GM21723 (cell line): ENCODE measurements at regions not wholly inside any gene's neighbourhood (a gene's known extent, or its start where the extent isn't known, plus 50 kb on each side); places are given as distances from the start of the nearest gene placed in this dataset.
A peak's percentile ranks its signal among the peaks of the same experiment; 100 is the strongest.
"Not testable (repeated sequence)": the region's sequence is repeated elsewhere in the genome, so short reads cannot be mapped to it uniquely, and the experiment has no call there.

Source experiments
- ATAC-seq: cut with Tn5 transposase; IDR thresholded peaks from one replicate; pipeline ENCODE4 v1.9.1; 2021; ENCODE audit warnings: mild to moderate bottlenecking, moderate library complexity; ENCODE audit not compliant: unreplicated experiment

- no peak for ATAC-seq
Observed at GRCh38 chr5:123709422-123709821, 197.4 kb downstream of the CSNK1G3 start.

GRCh38 chr5:123708074-123708806 is 196.3 kb downstream of the CSNK1G3 start:
- no peak for ATAC-seq

GRCh38 chr5:123706531-123706930 is 194.6 kb downstream of the CSNK1G3 start:
- no peak for ATAC-seq

GRCh38 chr5:123705741-123706140 is 193.8 kb downstream of the CSNK1G3 start:
- ATAC-seq = no peak

GRCh38 chr5:123701511-123702200 is 189.7 kb downstream of the CSNK1G3 start:
- no peak for ATAC-seq

GRCh38 chr5:123700624-123701287 is 188.8 kb downstream of the CSNK1G3 start:
- no peak for ATAC-seq

- no peak for ATAC-seq
Observed at GRCh38 chr5:123699571-123699970, 187.6 kb downstream of the CSNK1G3 start.

- ATAC-seq = not testable (repeated sequence)
Observed at GRCh38 chr5:123698937-123699336, 187.0 kb downstream of the CSNK1G3 start.

GRCh38 chr5:123696921-123697341 is 185.0 kb downstream of the CSNK1G3 start:
- no peak for ATAC-seq

- ATAC-seq = no peak
Observed at GRCh38 chr5:123690821-123691220, 178.8 kb downstream of the CSNK1G3 start.

GRCh38 chr5:123681061-123681460 is 169.1 kb downstream of the CSNK1G3 start:
- no peak for ATAC-seq

GRCh38 chr5:123673107-123673506 is 161.1 kb downstream of the CSNK1G3 start:
- ATAC-seq = no peak

GRCh38 chr5:123671711-123672456 is 159.9 kb downstream of the CSNK1G3 start:
- ATAC-seq = no peak

- peak; percentile 68 for ATAC-seq
Observed at GRCh38 chr5:123671042-123671441, 159.1 kb downstream of the CSNK1G3 start.
